ENCODE measurements at regions not wholly inside any gene's neighbourhood (a gene's known extent, or its start where the extent isn't known, plus 50 kb on each side); places are given as distances from the start of the nearest gene placed in this dataset.

GRCh38 chr16:51569203-51569931, 418.3 kb upstream of the SALL1 start:
- no peak for DNase-seq

GRCh38 chr16:51567911-51568310, 416.8 kb upstream of the SALL1 start:
- DNase-seq: no peak

- DNase-seq: no peak
Observed at GRCh38 chr16:51565184-51565583, 414.1 kb upstream of the SALL1 start.

GRCh38 chr16:51562891-51563290, 411.8 kb upstream of the SALL1 start:
- DNase-seq: no peak

GRCh38 chr16:51559901-51560300, 408.8 kb upstream of the SALL1 start:
- no peak for DNase-seq

GRCh38 chr16:51557670-51558069, 406.6 kb upstream of the SALL1 start:
- no peak for DNase-seq

- DNase-seq: no peak
Observed at GRCh38 chr16:51556694-51557340, 405.7 kb upstream of the SALL1 start.

- DNase-seq: no peak
Observed at GRCh38 chr16:51553910-51554309, 402.8 kb upstream of the SALL1 start.

GRCh38 chr16:51553314-51553713, 402.2 kb upstream of the SALL1 start:
- DNase-seq: no peak

GRCh38 chr16:51550800-51551347, 399.8 kb upstream of the SALL1 start:
- DNase-seq: no peak

GRCh38 chr16:51549836-51550235, 398.8 kb upstream of the SALL1 start:
- DNase-seq: no peak

GRCh38 chr16:51545951-51546350, 394.9 kb upstream of the SALL1 start:
- no peak for DNase-seq

GRCh38 chr16:51544851-51545467, 393.9 kb upstream of the SALL1 start:
- DNase-seq: no peak

GRCh38 chr16:51543971-51544370, 392.9 kb upstream of the SALL1 start:
- DNase-seq: no peak

- DNase-seq: no peak
Observed at GRCh38 chr16:51542981-51543815, 392.1 kb upstream of the SALL1 start.

GRCh38 chr16:51540259-51540658, 389.2 kb upstream of the SALL1 start:
- no peak for DNase-seq

GRCh38 chr16:51538707-51539498, 387.8 kb upstream of the SALL1 start:
- DNase-seq: no peak

GRCh38 chr16:51535591-51535990, 384.5 kb upstream of the SALL1 start:
- no peak for DNase-seq

GRCh38 chr16:51532551-51532950, 381.5 kb upstream of the SALL1 start:
- no peak for DNase-seq

GRCh38 chr16:51531271-51531670, 380.2 kb upstream of the SALL1 start:
- DNase-seq: no peak

- no peak for DNase-seq
Observed at GRCh38 chr16:51527349-51527748, 376.3 kb upstream of the SALL1 start.

- no peak for DNase-seq
Observed at GRCh38 chr16:51526621-51527020, 375.6 kb upstream of the SALL1 start.

Measured in NCI-H2171 (cell line).